Activated CD8-positive, alpha-beta memory T cell treated with anti-CD3 and anti-CD28 coated beads for 36 hours (primary cell): ENCODE measurements at regions not wholly inside any gene's neighbourhood (a gene's known extent, or its start where the extent isn't known, plus 50 kb on each side); places are given as distances from the start of the nearest gene placed in this dataset.

Source experiments
- CTCF ChIA-PET: fragments of 350-600 bp; sonication (Branson Sonifier 250); formaldehyde crosslinking; loops from one replicate; lab custom pipeline; 2021; ENCODE audit warnings: antibody characterized with exemption; lab: Charles Lee
- POLR2A ChIA-PET: fragments of 350-600 bp; sonication (Branson Sonifier 250); formaldehyde crosslinking; loops from one replicate; lab custom pipeline; 2021; ENCODE audit warnings: antibody characterized with exemption; lab: Charles Lee

DNA sequence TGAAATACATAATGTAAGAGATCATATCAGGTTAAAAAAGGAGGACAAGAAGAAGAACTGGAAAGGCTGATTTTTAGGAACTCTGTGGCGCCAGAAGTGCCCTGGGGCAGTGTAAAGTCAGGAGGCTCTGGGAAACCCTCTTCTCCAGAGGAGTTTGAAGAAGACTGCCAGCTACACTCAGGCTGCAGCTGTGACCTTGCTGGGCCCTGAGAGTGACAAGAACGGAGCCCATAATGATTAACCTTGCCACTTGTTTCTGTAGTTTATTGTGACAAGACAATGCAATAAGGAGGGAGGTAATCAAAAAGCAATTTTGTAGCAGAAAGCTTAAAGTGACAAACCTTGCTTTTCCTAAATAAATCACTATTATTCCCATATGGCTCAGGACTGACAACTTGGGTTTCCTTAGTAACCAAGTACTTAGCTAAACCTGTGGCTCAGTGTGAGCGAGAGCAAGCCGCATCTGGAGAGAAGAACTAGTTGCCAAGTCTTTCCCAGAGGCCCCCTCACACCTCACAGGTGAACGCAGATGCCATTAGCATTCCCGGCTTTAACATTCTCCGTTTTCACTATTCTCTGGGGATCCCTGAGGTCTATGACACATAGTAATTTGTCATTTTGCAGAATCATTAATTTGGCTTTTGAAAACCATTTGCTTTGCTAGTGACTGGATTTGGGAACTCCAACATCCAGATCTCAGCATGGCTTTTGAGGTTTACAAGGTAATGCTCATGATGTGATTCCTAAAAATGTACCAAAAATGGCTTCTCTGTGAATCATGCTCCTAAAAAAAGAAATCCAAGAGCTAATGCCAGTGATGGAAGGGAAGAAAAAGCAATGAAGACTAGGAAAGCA is 115.9 kb downstream of the OMA1 start:
- ChIA-PET CTCF (no interaction called here), POLR2A (no interaction called here)

DNA sequence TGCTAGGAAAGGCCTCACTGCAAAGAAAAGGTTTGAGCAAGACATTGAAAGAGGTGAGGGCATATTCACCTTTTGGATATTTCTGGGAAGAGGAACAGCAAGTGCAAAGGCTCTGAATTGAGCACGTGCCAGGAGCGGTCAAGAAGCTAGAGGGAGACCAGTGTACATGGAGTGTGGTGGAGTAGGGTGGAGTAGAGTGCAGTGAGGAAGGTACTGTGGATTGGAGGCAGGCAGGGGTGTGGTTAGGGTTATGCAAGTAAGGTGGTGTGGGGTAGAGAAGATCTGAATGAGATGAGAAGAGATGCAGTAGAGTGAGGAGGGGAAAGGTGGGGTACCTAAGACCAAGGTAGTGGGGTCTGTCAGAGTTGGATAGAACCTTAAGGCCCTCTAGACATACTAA is 119.6 kb downstream of the OMA1 start:
- ChIA-PET CTCF (no interaction called here), POLR2A (no interaction called here)

DNA sequence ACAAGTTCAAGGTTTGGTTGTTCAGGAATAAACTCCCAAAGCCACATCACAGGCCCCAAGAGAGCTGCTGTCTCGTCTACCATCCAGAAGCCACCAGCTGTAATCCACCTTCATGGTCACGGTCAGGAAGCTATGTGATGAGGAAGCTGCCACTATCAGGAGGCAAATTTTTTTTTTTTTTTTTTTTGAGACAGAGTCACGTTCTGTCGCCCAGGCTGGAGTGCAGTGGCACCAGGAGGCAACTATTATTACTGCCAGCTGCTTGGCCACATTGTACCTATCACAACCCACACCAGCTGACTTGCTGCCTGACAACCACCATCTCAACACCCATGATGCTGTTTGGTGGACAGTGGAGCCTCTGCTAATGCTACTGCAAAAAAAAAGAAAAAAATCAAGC is 124.1 kb downstream of the OMA1 start:
- ChIA-PET CTCF (no interaction called here), POLR2A (no interaction called here)

DNA sequence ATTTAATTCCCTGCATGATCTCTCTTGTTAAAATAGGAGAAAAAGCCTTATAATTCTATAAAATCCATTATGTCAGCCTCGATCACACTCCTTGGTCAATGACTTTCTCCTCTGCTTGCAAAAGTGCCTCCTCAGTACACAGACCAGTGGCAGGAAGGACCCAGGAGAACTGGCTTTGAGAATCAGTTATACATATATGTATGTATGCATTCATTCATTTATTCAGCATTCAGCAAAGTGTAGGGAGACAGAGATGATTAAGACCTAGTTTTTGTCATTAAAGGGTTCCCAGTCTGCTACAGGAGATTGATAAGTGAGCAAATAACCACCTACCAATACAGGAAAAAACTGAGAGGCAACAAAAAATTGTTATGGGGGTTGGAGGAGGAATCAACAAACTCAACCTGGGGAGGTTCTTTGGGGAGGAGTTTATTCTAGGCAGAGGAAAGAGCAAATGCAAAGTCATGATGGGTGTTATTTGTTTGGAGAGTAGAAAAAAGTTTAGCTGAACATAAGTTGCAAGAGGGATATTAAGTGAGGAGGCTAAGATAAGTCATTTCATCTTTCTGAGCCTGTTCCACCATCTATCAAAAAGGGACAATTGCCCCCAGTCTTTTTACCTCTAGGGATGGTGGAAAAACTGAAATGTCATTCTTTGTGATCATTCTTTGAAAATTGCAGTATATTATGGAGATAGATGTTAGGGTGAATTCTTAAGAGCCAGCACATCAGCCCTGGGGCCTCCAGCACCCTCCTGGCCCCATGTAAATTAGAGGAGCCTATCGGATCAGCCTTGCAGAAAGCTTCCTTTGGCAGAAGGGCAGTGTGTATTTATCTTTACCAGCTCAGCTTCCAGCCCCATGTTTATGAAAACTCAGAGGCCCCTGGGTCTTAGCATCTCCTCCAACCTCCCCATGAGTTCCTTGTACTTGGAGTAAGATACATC is 128.0 kb downstream of the OMA1 start:
- CTCF ChIA-PET: no interaction called here
- POLR2A ChIA-PET: no interaction called here

DNA sequence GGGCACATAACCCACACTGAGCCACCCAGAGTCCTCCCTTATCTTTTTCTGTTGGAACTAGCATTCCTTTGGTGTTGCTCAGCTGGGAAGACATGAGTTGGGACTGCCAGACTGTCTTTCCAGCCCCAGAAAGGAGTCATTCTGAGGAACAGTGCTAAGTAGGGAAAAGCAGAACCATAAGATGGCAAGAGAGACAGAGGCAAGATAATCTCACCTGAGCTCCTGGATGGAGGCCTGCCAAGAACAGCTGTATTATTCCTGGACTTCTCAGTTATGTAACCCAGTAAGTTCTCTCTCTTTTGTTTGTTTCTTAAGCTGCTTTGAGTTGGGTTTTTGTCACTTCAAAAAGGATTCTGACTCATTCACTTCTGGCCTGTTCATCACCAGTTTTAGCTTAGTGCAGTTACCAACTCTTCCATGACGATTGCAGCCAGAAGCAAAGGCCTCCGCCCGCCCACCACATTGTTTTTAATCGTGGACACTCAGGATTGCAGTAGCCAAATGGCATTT is 134.4 kb downstream of the OMA1 start:
- ChIA-PET POLR2A (no interaction called here), CTCF (no interaction called here)

DNA sequence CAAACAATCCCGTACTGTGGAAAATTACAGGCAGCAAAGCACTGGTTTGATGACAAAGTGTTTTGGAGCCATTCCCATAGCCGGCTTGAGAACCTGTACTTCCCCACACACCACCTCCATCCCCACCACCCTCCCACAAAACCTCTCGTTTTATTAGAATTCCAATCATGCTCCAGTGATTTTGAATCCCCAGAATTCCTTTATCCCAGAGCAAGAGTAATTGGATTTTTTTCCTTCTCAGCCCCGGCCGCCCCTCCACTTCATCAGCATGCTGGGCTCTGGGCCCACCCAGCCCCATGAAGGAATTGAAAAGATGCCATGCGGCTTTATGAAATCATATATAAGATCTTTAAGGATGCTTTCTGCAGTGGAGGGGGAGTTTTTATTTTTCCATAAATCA is 136.6 kb downstream of the OMA1 start:
- CTCF ChIA-PET: no interaction called here
- POLR2A ChIA-PET: no interaction called here

DNA sequence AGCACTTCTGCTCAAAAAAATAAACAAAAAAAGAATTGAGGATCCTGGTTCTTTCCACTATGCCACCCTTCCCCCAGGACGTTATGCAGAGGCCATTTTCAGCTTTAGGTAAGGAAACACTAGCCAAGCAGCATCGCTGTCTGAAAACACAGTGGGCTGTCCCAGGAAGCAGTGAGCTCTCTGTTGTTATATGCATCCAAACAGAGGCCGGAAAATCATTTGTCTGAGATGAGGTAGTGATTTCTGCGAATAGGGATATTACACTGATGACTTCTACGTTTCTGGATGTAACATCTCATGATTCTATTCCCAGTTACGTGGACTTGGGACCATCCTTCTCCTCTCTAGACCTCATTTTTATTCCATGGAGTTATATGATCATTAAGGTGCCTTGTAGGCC is 137.2 kb downstream of the OMA1 start:
- CTCF ChIA-PET: no interaction called here
- POLR2A ChIA-PET: no interaction called here

DNA sequence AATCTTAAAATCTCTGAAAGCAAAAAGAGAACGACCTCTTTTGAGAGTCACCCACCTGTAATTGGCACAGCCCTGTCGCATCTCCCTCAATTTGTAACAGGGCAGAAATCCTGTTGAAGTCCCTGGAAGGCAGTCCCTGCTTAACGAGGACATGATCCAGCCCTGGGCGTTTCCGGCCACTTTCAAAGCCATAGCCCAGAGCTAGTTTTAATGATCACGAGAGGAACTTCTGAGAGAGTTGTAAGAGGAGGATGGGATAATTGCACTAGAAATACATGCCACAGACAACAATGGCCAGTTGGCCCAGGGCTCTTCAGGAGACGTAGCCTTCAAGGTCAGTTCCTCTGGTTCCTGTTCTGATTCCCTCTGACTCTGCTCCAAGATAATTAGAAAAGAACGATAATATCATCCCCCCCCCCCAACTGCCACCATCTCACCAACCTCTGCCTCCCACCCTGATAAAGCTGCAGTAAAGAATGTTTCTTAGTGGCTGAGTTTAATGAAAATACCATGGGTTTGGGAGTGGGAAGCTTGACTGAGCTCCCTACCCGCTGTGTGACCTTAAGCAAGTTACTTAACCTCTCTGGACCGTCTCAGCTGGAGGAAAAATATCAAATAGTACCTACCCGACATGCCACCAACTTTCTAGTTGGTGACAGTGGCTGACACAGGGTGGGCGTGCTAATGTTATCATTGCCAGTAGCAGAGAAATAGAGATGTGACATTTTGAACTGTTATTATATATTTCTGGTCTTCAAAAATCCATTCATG is 140.0 kb downstream of the OMA1 start:
- POLR2A ChIA-PET: no interaction called here
- CTCF ChIA-PET: no interaction called here

DNA sequence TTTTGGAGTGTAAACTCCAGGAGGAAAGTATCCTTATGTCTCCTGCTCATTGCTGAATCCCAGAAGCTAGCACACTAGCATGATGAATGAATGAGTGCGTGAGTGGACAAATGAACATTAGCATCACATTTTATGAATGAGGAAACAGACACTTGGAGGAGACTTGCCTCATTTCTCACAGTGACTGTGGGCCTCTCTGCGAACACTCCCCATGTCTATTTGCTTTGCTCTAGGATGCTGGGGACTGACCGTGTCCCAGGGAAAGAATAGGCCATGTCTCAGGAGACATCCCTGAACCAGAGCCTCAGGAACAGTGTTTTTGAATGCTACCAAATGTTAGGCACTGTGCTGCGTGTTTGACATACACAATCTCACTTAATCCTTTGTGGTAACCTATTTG is 140.9 kb downstream of the OMA1 start:
- ChIA-PET POLR2A (no interaction called here), CTCF (no interaction called here)

DNA sequence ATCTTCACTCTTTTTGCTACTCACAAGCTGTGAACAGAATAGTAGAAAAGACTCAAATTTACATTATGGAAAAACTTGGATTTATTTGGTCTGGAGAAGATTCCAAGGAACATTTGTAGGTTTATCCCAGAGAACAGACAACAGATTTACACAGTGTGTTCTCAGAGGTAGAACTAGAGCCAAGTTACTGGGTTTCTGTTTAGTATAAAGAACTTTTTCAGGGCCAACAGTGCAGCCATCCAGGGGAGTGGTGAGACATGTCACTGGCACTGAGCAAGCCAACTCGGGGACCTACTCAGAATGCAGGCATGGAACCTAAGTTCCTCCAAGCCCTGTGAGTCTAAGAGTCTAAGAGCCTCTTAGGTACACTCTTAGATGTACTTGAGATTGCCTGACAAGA is 142.6 kb downstream of the OMA1 start:
- ChIA-PET POLR2A (no interaction called here), CTCF (no interaction called here)

DNA sequence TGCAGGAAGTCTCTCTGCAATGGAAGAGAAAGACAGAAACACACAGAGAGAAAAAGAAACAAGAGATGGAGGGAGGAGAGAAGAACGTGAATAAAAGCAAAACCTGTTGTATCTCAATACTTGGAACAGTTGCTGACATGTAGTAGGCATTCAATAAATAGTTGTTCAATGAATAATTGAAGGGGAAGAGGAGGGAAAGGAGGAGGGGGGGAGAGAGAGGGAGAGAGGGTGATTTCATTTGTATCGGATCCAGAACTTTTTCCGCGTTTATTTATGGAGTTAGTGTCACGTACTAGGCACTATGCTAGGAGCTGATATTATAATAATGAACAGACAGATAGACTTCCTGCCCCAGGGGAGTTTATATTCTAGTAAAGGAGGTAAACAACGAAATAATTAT is 144.1 kb downstream of the OMA1 start:
- CTCF ChIA-PET: no interaction called here
- POLR2A ChIA-PET: no interaction called here

DNA sequence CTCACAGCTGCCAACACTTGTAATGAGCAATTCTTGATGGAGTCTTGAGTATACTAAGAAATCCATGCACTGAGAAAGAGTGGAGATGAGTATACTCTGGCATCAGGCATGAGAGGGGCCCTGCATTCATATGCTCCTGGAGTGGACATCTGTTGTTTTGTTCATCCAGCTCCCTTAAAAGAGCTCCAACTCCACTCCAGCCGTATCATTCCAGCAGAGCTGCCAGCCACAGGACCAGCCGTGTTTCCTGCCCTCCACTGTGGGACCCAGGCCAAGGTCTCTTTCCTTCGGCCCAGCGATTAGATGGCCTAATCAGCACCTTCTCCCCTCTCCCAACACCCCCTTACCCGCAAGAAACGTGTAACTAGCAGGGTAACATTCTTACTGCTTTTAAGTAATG is 144.5 kb downstream of the OMA1 start:
- ChIA-PET POLR2A (no interaction called here), CTCF (no interaction called here)

DNA sequence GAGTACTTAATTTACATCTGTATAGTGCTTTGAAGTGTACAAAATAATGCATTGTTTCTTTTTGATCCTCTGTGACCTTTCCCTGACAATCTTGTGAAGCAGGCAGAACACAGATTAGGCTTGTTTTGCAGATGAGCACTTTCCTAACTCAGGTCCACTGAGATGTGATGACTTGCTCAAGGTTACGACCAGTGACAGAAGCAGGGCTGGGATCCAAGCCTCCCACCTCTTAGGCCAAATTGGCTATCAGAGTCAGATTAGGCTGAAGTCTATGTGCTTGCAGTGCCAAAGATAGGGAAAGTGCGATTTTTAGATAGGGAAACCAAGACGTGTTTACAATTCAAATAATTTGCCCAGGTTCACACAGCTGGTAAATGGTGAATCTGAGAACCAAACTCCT is 147.3 kb downstream of the OMA1 start:
- CTCF ChIA-PET: no interaction called here
- POLR2A ChIA-PET: no interaction called here

DNA sequence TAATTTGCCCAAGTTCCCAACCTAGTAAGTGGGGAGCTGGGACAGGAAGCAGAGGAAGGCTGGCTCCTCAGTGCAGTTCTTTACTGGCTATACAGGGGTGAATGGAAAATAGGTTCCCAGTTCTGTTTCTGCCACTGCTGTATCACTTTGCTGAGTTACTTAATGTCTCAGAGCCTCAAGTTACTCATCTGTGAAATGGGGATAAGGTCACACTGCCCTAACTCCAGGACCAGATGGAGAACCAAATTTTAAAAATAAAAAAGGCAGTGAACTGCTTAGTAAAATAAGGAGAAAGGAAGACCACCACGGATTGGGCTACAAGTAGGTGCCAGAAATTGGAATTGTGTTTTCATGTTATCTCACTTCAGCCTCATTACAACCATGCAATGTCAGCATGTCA is 147.8 kb downstream of the OMA1 start:
- CTCF ChIA-PET: no interaction called here
- POLR2A ChIA-PET: no interaction called here

DNA sequence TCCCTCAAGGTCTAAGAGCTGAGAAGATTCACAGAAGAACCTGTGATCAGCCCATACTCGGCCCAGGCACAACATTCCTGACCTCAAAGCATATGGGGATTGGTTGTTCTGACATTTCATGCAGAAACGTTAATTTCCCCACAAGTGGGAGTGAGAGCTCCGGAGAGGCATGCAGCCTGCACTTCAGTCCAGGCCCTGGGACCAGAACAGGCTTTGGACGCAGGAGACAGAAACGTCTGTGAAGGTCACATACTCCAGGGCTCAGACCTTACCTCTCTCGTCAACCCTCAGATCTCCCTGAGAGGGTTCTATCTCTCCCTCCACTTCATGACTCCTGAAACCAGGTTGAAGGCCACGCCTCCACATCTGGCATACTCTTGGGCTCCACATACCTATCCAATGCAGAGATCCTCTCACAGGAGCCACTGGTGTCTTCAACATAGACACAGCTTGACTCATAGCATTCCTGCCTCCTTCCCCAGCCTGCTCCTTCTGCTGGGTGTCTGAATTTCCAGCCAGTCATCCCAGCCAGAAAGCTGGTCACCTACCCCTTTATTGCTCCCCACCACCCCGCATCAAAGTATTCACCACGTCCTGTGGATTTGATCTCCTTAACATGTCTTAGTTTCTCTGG is 149.2 kb downstream of the OMA1 start:
- POLR2A ChIA-PET: no interaction called here

DNA sequence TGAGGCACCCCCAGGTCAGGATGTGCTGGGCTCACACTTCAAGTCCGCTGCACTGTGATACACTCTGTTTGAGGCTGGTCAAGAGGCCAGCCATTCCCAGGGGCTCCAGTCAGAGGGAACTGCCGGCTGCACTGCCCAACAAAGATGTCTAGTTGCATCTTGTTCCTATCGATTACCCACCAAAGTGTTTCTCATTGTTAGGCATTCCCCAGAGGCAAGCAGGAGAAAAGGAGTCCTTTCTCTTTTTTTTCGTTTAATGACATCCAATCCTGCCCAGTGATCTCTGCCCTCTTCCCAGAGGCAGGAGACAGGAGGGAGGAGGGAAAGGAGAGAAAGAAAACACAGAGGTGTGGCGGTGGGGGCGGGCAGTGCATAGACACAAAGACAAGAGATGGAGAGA is 150.4 kb downstream of the OMA1 start:
- POLR2A ChIA-PET: no interaction called here
- CTCF ChIA-PET: no interaction called here

More for the DNA sequence above, 149.2 kb downstream of the OMA1 start:
- CTCF ChIA-PET: no interaction called here

DNA sequence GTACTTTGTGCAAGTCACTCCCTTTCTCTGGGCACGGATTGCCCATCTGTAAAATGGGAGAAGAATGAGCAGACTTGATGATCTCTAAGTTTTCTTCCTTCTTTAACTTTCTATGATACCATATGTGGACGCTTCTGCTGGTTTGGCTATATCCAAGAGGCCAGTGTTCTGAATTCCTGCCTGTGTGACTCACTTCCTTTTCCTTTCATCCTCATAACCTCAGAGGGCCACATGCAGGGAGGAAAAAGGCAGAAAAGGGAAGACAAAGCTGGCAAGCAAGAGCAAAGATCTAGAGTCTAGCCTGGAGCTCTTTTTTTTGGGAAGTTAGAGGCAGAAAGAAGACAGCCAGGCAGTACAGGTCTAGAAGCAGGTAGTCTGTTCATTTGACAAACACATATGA is 151.2 kb downstream of the OMA1 start:
- CTCF ChIA-PET: no interaction called here
- POLR2A ChIA-PET: no interaction called here

DNA sequence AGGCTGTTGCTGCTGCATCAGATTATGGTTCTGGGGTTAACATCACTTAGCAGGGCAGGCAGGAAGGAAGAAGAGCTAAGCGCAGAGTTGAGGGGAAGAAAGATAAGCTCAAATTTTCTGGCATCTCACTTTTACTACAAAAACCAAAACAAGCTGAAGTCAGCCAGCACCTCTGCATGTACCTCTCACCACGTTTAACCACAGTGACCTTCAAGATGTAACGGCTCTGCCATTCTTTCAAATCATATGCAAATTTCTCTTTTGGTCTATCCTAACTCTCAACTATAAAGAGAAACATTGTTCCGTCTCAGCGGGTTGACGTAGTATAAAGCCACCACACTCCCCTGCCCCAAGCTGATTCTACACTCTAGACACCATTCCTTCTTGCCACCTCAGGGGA is 154.4 kb downstream of the OMA1 start:
- ChIA-PET CTCF (no interaction called here), POLR2A (no interaction called here)

DNA sequence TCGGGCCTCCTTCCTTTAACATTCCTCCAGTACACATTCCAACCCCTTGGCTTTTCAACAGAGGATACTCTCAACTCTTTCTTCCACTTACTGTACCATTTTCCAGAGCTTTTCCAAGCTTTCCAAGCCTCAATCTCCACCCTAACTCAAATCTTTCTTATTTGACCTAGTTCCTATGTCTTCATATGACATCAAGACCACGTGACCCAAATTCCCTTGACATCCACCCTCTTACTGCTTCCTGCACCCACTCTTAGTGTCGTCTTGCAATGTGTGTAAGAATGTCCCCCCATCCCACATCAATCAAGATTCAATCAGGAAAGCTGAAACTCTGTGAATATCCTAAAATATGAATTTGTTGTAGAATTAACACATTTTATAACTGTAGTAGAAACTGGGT is 155.0 kb downstream of the OMA1 start:
- CTCF ChIA-PET: no interaction called here
- POLR2A ChIA-PET: no interaction called here

DNA sequence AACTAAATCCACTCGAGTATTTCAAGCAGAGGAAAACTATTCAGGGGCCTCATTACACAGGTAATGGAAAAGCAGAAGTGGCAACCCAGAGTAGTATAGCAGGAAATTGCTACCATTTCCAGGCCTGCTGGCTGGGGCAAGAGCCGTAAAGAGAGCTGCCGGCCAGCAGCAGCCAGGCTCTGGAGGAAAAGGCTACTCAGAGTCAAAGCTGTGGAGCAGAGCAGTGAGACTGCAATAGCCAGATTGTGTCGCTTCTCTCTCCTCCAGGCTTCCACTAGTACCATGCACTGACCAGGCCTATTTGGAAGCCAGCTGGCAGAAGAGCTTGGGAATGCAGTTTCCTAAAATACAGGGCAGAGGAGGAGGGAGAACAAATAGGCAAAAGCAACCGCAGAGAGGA is 155.5 kb downstream of the OMA1 start:
- CTCF ChIA-PET: no interaction called here

More for the DNA sequence above, 155.5 kb downstream of the OMA1 start:
- POLR2A ChIA-PET: no interaction called here
